SK-N-SH treated with all-trans-retinoic acid at 6 μM for 48 hours (cell line): ENCODE measurements at regions not wholly inside any gene's neighbourhood (a gene's known extent, or its start where the extent isn't known, plus 50 kb on each side); places are given as distances from the start of the nearest gene placed in this dataset.
"Not testable (repeated sequence)": the region's sequence is repeated elsewhere in the genome, so short reads cannot be mapped to it uniquely, and the experiment has no call there.

Experiments used
- ATAC-seq: fragments of 200-7000 bp; cut with Tn5 transposase; 3 replicates; pipeline ENCODE4 v1.9.1; 2020; ENCODE audit warnings: mild to moderate bottlenecking, moderate library complexity
- ARNTL ChIP-seq: fragments of 450-650 bp; formaldehyde crosslinking; IDR thresholded peaks from 2 replicates; pipeline ENCODE4 v1.5.0; 2020; ENCODE audit warnings: low read depth, mild to moderate bottlenecking, moderate library complexity, borderline replicate concordance
- BACH2 ChIP-seq: fragments of 250-450 bp; sonication (Bioruptor Pico); IDR thresholded peaks from 2 replicates; pipeline ENCODE4 v1.9.0; 2021; ENCODE audit warnings: mild to moderate bottlenecking, borderline replicate concordance
- ESRRG ChIP-seq: fragments of 250-450 bp; sonication (Bioruptor Pico); IDR thresholded peaks from 2 replicates; pipeline ENCODE4 v1.6.1; 2021; ENCODE audit warnings: mild to moderate bottlenecking
- GLIS3 ChIP-seq: fragments of 250-450 bp; sonication (Bioruptor Pico); IDR thresholded peaks from 2 replicates; pipeline ENCODE4 v1.5.0; 2020; ENCODE audit warnings: mild to moderate bottlenecking, moderate library complexity
- ISL1 ChIP-seq: fragments of 250-450 bp; sonication (Bioruptor Pico); IDR thresholded peaks from 2 replicates; pipeline ENCODE4 v2.1.2; 2022; ENCODE audit warnings: mild to moderate bottlenecking, moderate library complexity
- OSR1 ChIP-seq: fragments of 250-450 bp; sonication (Bioruptor Pico); IDR thresholded peaks from 2 replicates; pipeline ENCODE4 v1.8.0; 2022; ENCODE audit warnings: moderate library complexity, mild to moderate bottlenecking, inconsistent platforms
- PPARA ChIP-seq: fragments of 250-450 bp; sonication (Bioruptor Pico); IDR thresholded peaks from 2 replicates; pipeline ENCODE4 v1.5.0; 2020; ENCODE audit warnings: mild to moderate bottlenecking, borderline replicate concordance
- RARB ChIP-seq: fragments of 250-450 bp; sonication (Bioruptor Pico); IDR thresholded peaks from 2 replicates; pipeline ENCODE4 v1.8.0; 2021; ENCODE audit warnings: mild to moderate bottlenecking, moderate library complexity
- SNAI2 ChIP-seq: fragments of 250-450 bp; sonication (Bioruptor Pico); IDR thresholded peaks from 2 replicates; pipeline ENCODE4 v1.5.0; 2020; ENCODE audit warnings: mild to moderate bottlenecking, moderate library complexity
- TCF4 ChIP-seq: fragments of 250-450 bp; sonication (Bioruptor Pico); IDR thresholded peaks from 2 replicates; pipeline ENCODE4 v1.8.0; 2021; ENCODE audit warnings: mild to moderate bottlenecking, moderate library complexity, borderline replicate concordance
- TOX ChIP-seq: fragments of 250-450 bp; sonication (Bioruptor Pico); IDR thresholded peaks from 2 replicates; pipeline ENCODE4 v1.8.0; 2021; ENCODE audit warnings: mild to moderate bottlenecking, moderate library complexity, borderline replicate concordance
- ZC3H10 ChIP-seq: fragments of 250-450 bp; sonication (Bioruptor Pico); IDR thresholded peaks from 2 replicates; pipeline ENCODE4 v1.5.1; 2021; ENCODE audit warnings: mild to moderate bottlenecking, moderate library complexity
- ZFP30 ChIP-seq: fragments of 450-650 bp; formaldehyde crosslinking; IDR thresholded peaks from 2 replicates; pipeline ENCODE4 v1.5.0; 2022; ENCODE audit warnings: mild to moderate bottlenecking, moderate library complexity
- ZNF565 ChIP-seq: fragments of 450-650 bp; formaldehyde crosslinking; conservative IDR thresholded peaks from 2 replicates; pipeline ENCODE4 v1.5.0; 2020; ENCODE audit warnings: low read depth, mild to moderate bottlenecking, moderate library complexity
- ZNF70 ChIP-seq: fragments of 450-650 bp; formaldehyde crosslinking; IDR thresholded peaks from 2 replicates; pipeline ENCODE4 v1.5.0; 2020; ENCODE audit warnings: mild to moderate bottlenecking, moderate library complexity
- ZNF8 ChIP-seq: fragments of 450-650 bp; formaldehyde crosslinking; IDR thresholded peaks from 2 replicates; pipeline ENCODE4 v1.5.0; 2020; ENCODE audit warnings: mild to moderate bottlenecking, moderate library complexity
- TF ChIP-seq, protein P1 (sequence below): fragments of 250-450 bp; sonication (Bioruptor Pico); IDR thresholded peaks from 2 replicates; pipeline ENCODE4 v1.5.0; 2020; ENCODE audit warnings: mild to moderate bottlenecking, moderate library complexity
- TF ChIP-seq, protein P2 (sequence below): fragments of 250-450 bp; sonication (Bioruptor Pico); IDR thresholded peaks from 2 replicates; pipeline ENCODE4 v1.8.0; 2020; ENCODE audit warnings: mild to moderate bottlenecking, moderate library complexity, borderline replicate concordance
- TF ChIP-seq, protein P3 (sequence below): fragments of 250-450 bp; sonication (Bioruptor Pico); IDR thresholded peaks from 2 replicates; pipeline ENCODE4 v1.5.1; 2020; ENCODE audit warnings: low read depth, mild to moderate bottlenecking, moderate library complexity
- TF ChIP-seq, protein P4 (sequence below): fragments of 250-450 bp; sonication (Bioruptor Pico); IDR thresholded peaks from 2 replicates; pipeline ENCODE4 v1.8.0; 2021; ENCODE audit warnings: low read depth, mild to moderate bottlenecking, moderate library complexity, borderline replicate concordance
- TF ChIP-seq, protein P5 (sequence below): fragments of 250-450 bp; sonication (Bioruptor Pico); IDR thresholded peaks from 2 replicates; pipeline ENCODE4 v1.5.1; 2021; ENCODE audit warnings: mild to moderate bottlenecking, moderate library complexity

DNA sequence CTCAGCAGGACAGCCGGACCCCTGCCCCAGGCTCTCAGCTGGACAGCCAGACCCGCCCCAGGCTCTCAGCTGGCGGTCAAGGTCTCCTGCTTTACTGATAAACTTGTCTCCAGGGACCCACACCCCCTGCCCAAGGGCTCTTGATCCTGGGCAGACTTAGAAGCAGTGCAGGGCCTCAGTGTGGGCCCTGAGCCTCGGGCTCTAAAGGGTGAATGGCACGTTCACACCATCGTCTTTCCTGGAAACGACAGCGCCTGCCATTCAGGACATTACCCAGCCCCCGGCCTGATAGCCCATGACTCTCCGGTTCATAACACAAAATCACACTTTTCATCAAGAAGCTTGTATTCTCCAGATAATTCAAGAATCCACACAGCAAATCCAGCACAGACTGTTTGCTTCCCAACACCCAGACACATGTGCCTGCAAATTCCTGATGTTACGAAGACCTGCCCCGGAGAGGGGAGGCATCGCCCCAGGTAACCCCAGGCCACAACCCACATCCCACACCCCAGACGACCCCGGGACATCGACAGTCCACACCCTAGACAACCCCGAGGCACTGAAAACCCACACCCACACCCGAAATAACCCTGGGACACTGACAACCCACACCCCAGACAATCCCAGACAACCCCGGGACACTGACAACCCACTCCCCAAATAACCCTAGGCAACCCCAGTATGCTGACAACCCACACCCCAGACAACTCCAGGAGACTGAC is 136.8 kb downstream of the FAM53A start:
- ATAC-seq, result no peak
- TF ChIP-seq OSR1 (CRISPR knock-in tag), result no peak
- no peak for TF ChIP-seq TOX (CRISPR knock-in tag)
- TF ChIP-seq, protein P1, sequence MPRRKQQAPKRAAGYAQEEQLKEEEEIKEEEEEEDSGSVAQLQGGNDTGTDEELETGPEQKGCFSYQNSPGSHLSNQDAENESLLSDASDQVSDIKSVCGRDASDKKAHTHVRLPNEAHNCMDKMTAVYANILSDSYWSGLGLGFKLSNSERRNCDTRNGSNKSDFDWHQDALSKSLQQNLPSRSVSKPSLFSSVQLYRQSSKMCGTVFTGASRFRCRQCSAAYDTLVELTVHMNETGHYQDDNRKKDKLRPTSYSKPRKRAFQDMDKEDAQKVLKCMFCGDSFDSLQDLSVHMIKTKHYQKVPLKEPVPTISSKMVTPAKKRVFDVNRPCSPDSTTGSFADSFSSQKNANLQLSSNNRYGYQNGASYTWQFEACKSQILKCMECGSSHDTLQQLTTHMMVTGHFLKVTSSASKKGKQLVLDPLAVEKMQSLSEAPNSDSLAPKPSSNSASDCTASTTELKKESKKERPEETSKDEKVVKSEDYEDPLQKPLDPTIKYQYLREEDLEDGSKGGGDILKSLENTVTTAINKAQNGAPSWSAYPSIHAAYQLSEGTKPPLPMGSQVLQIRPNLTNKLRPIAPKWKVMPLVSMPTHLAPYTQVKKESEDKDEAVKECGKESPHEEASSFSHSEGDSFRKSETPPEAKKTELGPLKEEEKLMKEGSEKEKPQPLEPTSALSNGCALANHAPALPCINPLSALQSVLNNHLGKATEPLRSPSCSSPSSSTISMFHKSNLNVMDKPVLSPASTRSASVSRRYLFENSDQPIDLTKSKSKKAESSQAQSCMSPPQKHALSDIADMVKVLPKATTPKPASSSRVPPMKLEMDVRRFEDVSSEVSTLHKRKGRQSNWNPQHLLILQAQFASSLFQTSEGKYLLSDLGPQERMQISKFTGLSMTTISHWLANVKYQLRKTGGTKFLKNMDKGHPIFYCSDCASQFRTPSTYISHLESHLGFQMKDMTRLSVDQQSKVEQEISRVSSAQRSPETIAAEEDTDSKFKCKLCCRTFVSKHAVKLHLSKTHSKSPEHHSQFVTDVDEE (CRISPR knock-in tag), result no peak
- TF ChIP-seq ESRRG (CRISPR knock-in tag), result no peak
- TF ChIP-seq ZNF565, result no peak
- TF ChIP-seq GLIS3 (CRISPR knock-in tag), result no peak
- TF ChIP-seq, protein P2, sequence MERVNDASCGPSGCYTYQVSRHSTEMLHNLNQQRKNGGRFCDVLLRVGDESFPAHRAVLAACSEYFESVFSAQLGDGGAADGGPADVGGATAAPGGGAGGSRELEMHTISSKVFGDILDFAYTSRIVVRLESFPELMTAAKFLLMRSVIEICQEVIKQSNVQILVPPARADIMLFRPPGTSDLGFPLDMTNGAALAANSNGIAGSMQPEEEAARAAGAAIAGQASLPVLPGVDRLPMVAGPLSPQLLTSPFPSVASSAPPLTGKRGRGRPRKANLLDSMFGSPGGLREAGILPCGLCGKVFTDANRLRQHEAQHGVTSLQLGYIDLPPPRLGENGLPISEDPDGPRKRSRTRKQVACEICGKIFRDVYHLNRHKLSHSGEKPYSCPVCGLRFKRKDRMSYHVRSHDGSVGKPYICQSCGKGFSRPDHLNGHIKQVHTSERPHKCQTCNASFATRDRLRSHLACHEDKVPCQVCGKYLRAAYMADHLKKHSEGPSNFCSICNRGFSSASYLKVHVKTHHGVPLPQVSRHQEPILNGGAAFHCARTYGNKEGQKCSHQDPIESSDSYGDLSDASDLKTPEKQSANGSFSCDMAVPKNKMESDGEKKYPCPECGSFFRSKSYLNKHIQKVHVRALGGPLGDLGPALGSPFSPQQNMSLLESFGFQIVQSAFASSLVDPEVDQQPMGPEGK (CRISPR knock-in tag), result no peak
- no peak for TF ChIP-seq PPARA (CRISPR knock-in tag)
- no peak for TF ChIP-seq ZC3H10 (CRISPR knock-in tag)
- TF ChIP-seq TCF4 (CRISPR knock-in tag), result no peak
- TF ChIP-seq, all 23 proteins: peak for 0

DNA sequence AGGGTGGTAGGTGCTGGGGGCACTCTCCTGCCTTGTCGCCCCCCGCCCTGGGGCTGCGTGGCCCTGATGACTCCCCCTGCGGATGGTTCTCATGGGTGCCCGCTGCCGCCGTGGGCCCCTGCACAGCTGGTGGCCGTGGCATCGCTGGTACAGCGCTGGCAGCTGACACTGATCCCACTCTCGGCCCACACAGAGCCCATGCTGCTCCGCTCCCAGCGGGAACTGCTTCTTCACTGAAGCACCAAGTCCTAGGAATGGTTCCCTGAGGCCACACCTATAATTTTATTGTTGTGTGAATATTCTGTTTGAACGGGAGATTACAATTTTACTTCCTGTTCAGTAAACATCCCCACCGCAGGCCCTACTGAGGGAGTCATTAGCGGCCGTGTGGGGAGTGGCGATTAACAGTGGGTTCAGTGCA is 138.6 kb upstream of the NKX1-1 start:
- ATAC-seq, result no peak
- no peak for TF ChIP-seq ZNF8 (CRISPR knock-in tag)
- no peak for TF ChIP-seq ZC3H10 (CRISPR knock-in tag)
- no peak for TF ChIP-seq ESRRG (CRISPR knock-in tag)
- TF ChIP-seq BACH2 (CRISPR knock-in tag), result no peak
- TF ChIP-seq, protein P2 (CRISPR knock-in tag), result no peak
- TF ChIP-seq, protein P3, sequence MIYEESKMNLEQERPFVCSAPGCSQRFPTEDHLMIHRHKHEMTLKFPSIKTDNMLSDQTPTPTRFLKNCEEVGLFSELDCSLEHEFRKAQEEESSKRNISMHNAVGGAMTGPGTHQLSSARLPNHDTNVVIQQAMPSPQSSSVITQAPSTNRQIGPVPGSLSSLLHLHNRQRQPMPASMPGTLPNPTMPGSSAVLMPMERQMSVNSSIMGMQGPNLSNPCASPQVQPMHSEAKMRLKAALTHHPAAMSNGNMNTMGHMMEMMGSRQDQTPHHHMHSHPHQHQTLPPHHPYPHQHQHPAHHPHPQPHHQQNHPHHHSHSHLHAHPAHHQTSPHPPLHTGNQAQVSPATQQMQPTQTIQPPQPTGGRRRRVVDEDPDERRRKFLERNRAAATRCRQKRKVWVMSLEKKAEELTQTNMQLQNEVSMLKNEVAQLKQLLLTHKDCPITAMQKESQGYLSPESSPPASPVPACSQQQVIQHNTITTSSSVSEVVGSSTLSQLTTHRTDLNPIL, result no peak
- no peak for TF ChIP-seq TCF4 (CRISPR knock-in tag)
- no peak for TF ChIP-seq ARNTL
- TF ChIP-seq ZNF565, result no peak

DNA sequence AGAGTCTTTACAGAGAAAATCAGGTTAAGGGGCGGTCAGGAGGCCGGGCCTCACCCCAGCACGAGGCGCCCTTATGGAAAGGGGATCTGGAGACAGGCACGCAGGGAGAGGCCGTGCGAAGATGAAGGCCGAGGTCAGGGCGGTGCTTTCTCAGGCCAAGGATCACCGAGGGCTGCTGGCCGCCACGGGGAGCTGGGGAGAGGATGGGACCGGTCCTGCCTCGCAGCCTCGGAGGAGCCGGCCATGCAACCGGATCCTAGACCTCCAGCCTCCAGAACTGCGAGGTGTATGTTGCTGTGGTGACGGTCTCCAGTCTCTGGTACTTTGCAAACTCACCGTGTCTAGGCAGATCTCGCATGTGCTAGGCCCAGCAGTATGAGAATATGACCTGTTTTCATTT is 138.2 kb upstream of the NKX1-1 start:
- not testable (repeated sequence) for ATAC-seq

DNA sequence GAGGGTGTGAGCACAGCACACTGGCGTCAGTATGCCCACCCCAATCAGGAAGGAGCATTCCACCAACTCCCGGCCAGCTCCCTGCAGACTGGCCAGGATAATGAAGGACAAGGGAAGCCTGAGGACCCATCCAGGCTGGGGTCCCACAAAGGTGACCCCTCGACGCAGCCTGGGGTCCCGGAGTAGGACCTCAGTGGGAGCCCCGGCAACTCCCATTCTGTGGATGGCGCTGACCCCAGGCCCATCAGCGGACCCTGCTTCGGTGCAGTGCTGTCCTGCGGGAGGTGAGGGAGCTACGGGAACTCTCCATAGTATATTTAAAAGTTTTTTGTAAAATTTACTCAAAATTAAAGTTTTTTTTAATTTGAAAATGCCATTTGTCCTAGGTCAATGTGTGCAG is 137.7 kb upstream of the NKX1-1 start:
- no peak for TF ChIP-seq ZFP30
- TF ChIP-seq BACH2 (CRISPR knock-in tag), result no peak
- TF ChIP-seq SNAI2 (CRISPR knock-in tag), result no peak
- TF ChIP-seq ZNF70 (CRISPR knock-in tag), result no peak
- TF ChIP-seq ISL1 (CRISPR knock-in tag), result no peak
- no peak for TF ChIP-seq PPARA (CRISPR knock-in tag)
- no peak for TF ChIP-seq RARB (CRISPR knock-in tag)
- TF ChIP-seq OSR1 (CRISPR knock-in tag), result no peak
- TF ChIP-seq, protein P4, sequence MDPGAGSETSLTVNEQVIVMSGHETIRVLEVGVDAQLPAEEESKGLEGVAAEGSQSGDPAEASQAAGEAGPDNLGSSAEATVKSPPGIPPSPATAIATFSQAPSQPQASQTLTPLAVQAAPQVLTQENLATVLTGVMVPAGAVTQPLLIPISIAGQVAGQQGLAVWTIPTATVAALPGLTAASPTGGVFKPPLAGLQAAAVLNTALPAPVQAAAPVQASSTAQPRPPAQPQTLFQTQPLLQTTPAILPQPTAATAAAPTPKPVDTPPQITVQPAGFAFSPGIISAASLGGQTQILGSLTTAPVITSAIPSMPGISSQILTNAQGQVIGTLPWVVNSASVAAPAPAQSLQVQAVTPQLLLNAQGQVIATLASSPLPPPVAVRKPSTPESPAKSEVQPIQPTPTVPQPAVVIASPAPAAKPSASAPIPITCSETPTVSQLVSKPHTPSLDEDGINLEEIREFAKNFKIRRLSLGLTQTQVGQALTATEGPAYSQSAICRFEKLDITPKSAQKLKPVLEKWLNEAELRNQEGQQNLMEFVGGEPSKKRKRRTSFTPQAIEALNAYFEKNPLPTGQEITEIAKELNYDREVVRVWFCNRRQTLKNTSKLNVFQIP (CRISPR knock-in tag), result no peak
- TF ChIP-seq ARNTL, result no peak
- TF ChIP-seq, protein P5, sequence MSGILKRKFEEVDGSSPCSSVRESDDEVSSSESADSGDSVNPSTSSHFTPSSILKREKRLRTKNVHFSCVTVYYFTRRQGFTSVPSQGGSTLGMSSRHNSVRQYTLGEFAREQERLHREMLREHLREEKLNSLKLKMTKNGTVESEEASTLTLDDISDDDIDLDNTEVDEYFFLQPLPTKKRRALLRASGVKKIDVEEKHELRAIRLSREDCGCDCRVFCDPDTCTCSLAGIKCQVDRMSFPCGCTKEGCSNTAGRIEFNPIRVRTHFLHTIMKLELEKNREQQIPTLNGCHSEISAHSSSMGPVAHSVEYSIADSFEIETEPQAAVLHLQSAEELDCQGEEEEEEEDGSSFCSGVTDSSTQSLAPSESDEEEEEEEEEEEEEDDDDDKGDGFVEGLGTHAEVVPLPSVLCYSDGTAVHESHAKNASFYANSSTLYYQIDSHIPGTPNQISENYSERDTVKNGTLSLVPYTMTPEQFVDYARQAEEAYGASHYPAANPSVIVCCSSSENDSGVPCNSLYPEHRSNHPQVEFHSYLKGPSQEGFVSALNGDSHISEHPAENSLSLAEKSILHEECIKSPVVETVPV (CRISPR knock-in tag), result no peak
- TF ChIP-seq TCF4 (CRISPR knock-in tag), result no peak
- no peak for TF ChIP-seq ZNF8 (CRISPR knock-in tag)
- TF ChIP-seq, protein P1 (CRISPR knock-in tag), result no peak
- TF ChIP-seq GLIS3 (CRISPR knock-in tag), result no peak
- no peak for ATAC-seq
